ENCODE measurements at regions not wholly inside any gene's neighbourhood (a gene's known extent, or its start where the extent isn't known, plus 50 kb on each side); places are given as distances from the start of the nearest gene placed in this dataset.

- intact Hi-C loops (cut with micrococcal nuclease; ENCODE audit: unreplicated experiment) = no loop called here
- Histone ChIP-seq H3K27ac (ENCODE audit: low read depth, low read length, poor library complexity, severe bottlenecking) (no peak overlapping the region), H3K36me3 (ENCODE audit: insufficient read depth, low read length, poor library complexity, severe bottlenecking) (no peaks in the 10 kb centered on the region), H3K9me3 (ENCODE audit: low read depth, low read length, poor library complexity, severe bottlenecking) (no peaks in the 10 kb centered on the region), H3K4me3 (ENCODE audit: low read depth, low read length, poor library complexity, severe bottlenecking) (no peak overlapping the region), H3K27me3 (replicated peaks; ENCODE audit: insufficient read depth, low read depth, low read length, poor library complexity) (no peaks in the 10 kb centered on the region), H3K4me1 (ENCODE audit: insufficient read depth, low read length, poor library complexity, severe bottlenecking) (peaks cover 26% of the 10 kb centered on the region)
- ChIA-PET CTCF (no interaction called here), POLR2A (ENCODE audit: low non-redundant PET) (no interaction called here)
- DNase-seq (ENCODE audit: low spot score) = peak; percentile 90
- no TSS peak for BruUV-seq (replicated peaks)
- no peak for TF ChIP-seq CTCF (conservative IDR thresholded peaks at IDR 0.05; ENCODE audit: low read depth, low read length)
- TF ChIP-seq EZH2 (IDR thresholded peaks at IDR 0.05; ENCODE audit: borderline replicate concordance, low read depth, low read length, poor library complexity, severe bottlenecking) = no peak
Measured at GRCh38 chr11:47914743-47915142, 65.6 kb upstream of the PTPRJ start.

- no peak overlapping the region for H3K4me3 ChIP-seq (ENCODE audit: low read depth, low read length, poor library complexity, severe bottlenecking)
- TF ChIP-seq CTCF (conservative IDR thresholded peaks at IDR 0.05; ENCODE audit: low read depth, low read length) (no peak), EZH2 (IDR thresholded peaks at IDR 0.05; ENCODE audit: borderline replicate concordance, low read depth, low read length, poor library complexity, severe bottlenecking) (no peak)
- peak; percentile 39 for DNase-seq (ENCODE audit: low spot score)
- H3K4me1 ChIP-seq (ENCODE audit: insufficient read depth, low read length, poor library complexity, severe bottlenecking) = peaks cover 26% of the 10 kb centered on the region
- no peaks in the 10 kb centered on the region for H3K9me3 ChIP-seq (ENCODE audit: low read depth, low read length, poor library complexity, severe bottlenecking)
- H3K27me3 ChIP-seq (replicated peaks; ENCODE audit: insufficient read depth, low read depth, low read length, poor library complexity) = no peaks in the 10 kb centered on the region
- CTCF ChIA-PET = no interaction called here
- POLR2A ChIA-PET (ENCODE audit: low non-redundant PET) = no interaction called here
- no TSS peak for BruUV-seq (replicated peaks)
- H3K36me3 ChIP-seq (ENCODE audit: insufficient read depth, low read length, poor library complexity, severe bottlenecking) = no peaks in the 10 kb centered on the region
- intact Hi-C loops (cut with micrococcal nuclease; ENCODE audit: unreplicated experiment) = no loop called here
- no peak overlapping the region for H3K27ac ChIP-seq (ENCODE audit: low read depth, low read length, poor library complexity, severe bottlenecking)
Measured at GRCh38 chr11:47913529-47914244, 65.5 kb upstream of the NUP160 start.

- H3K36me3 ChIP-seq (ENCODE audit: insufficient read depth, low read length, poor library complexity, severe bottlenecking) = no peaks in the 10 kb centered on the region
- no peak overlapping the region for H3K4me3 ChIP-seq (ENCODE audit: low read depth, low read length, poor library complexity, severe bottlenecking)
- no TSS peak for BruUV-seq (replicated peaks)
- no peaks in the 10 kb centered on the region for H3K27me3 ChIP-seq (replicated peaks; ENCODE audit: insufficient read depth, low read depth, low read length, poor library complexity)
- TF ChIP-seq CTCF (conservative IDR thresholded peaks at IDR 0.05; ENCODE audit: low read depth, low read length) (no peak), EZH2 (IDR thresholded peaks at IDR 0.05; ENCODE audit: borderline replicate concordance, low read depth, low read length, poor library complexity, severe bottlenecking) (no peak)
- H3K9me3 ChIP-seq (ENCODE audit: low read depth, low read length, poor library complexity, severe bottlenecking) = no peaks in the 10 kb centered on the region
- H3K4me1 ChIP-seq (ENCODE audit: insufficient read depth, low read length, poor library complexity, severe bottlenecking) = peaks cover 26% of the 10 kb centered on the region
- POLR2A ChIA-PET (ENCODE audit: low non-redundant PET) = no interaction called here
- CTCF ChIA-PET = no interaction called here
- H3K27ac ChIP-seq (ENCODE audit: low read depth, low read length, poor library complexity, severe bottlenecking) = no peak overlapping the region
- no peak for DNase-seq (ENCODE audit: low spot score)
- intact Hi-C loops (cut with micrococcal nuclease; ENCODE audit: unreplicated experiment) = no loop called here
Measured at GRCh38 chr11:47912843-47913437, 64.8 kb upstream of the NUP160 start.
